Keratinocyte (primary cell): ENCODE measurements at regions not wholly inside any gene's neighbourhood (a gene's known extent, or its start where the extent isn't known, plus 50 kb on each side); places are given as distances from the start of the nearest gene placed in this dataset.

Experiments
- DNase-seq: peaks from one replicate; pipeline ENCODE4 v3.0.0-alpha.2; 2011; ENCODE audit warnings: low read depth, missing footprints, low spot score
- FAIRE-seq: peaks from 2 replicates; lab custom pipeline; 2011; peaks lifted over from hg19 to GRCh38; lab: Jason Lieb, UNC
- H2AFZ ChIP-seq: 2 replicates; pipeline ENCODE4 v1.6.0; 2012; ENCODE audit warnings: low read length, control low read depth, inconsistent platforms; ENCODE audit not compliant: control insufficient read depth
- H3K27ac ChIP-seq: 2 replicates; pipeline ENCODE4 v1.5.1; 2011; ENCODE audit warnings: low read length; ENCODE audit not compliant: control insufficient read depth, insufficient read depth
- H3K27me3 ChIP-seq: 3 replicates; pipeline ENCODE4 v1.6.0; 2011; ENCODE audit warnings: low read length; ENCODE audit not compliant: control insufficient read depth, insufficient read depth; ENCODE audit errors: extremely low read depth
- H3K36me3 ChIP-seq, 2 experiments: 2 replicates in 1 of 2; 3 replicates in 1 of 2; pipeline ENCODE4 v1.5.1; 2011; ENCODE audit warnings: low read length in 2 of 2, mild to moderate bottlenecking in 1 of 2; ENCODE audit not compliant: control insufficient read depth in 2 of 2, insufficient read depth in 2 of 2; ENCODE audit errors: extremely low read depth in 1 of 2
- H3K4me1 ChIP-seq: 3 replicates; pipeline ENCODE4 v1.5.1; 2011; ENCODE audit warnings: low read length; ENCODE audit not compliant: control insufficient read depth, insufficient read depth; ENCODE audit errors: extremely low read depth
- H3K4me2 ChIP-seq: 3 replicates; pipeline ENCODE4 v1.6.0; 2011; ENCODE audit warnings: low read depth, low read length; ENCODE audit not compliant: control insufficient read depth, insufficient read depth; ENCODE audit errors: extremely low read depth
- H3K4me3 ChIP-seq, 3 experiments: fragments of 200-600 bp in 1 of 3; sonication (generic) in 1 of 3; 2 replicates in 2 of 3; 3 replicates in 1 of 3; pipeline ENCODE4 v1.5.1; 2011 to 2016; ENCODE audit warnings: low read length in 3 of 3, mild to moderate bottlenecking in 3 of 3, control low read depth in 2 of 3, inconsistent platforms in 1 of 3, low read depth in 1 of 3, mixed read lengths in 1 of 3, mixed run types in 1 of 3, moderate library complexity in 1 of 3; ENCODE audit not compliant: control insufficient read depth in 2 of 3, insufficient read depth in 2 of 3; ENCODE audit errors: extremely low read depth in 1 of 3
- H3K79me2 ChIP-seq: 2 replicates; pipeline ENCODE4 v1.6.0; 2012; ENCODE audit warnings: low read length; ENCODE audit not compliant: control insufficient read depth, insufficient read depth
- H3K9ac ChIP-seq: 3 replicates; pipeline ENCODE4 v1.6.0; 2011; ENCODE audit warnings: low read length; ENCODE audit not compliant: control insufficient read depth, insufficient read depth; ENCODE audit errors: extremely low read depth
- H3K9me1 ChIP-seq: 3 replicates; pipeline ENCODE4 v1.6.0; 2011; ENCODE audit warnings: low read length; ENCODE audit not compliant: control insufficient read depth, insufficient read depth; ENCODE audit errors: extremely low read depth
- H3K9me3 ChIP-seq: 2 replicates; pipeline ENCODE4 v1.5.1; 2012; ENCODE audit warnings: low read depth, low read length; ENCODE audit not compliant: control insufficient read depth
- H4K20me1 ChIP-seq: 3 replicates; pipeline ENCODE4 v1.6.0; 2011; ENCODE audit warnings: low read length; ENCODE audit not compliant: control insufficient read depth, insufficient read depth; ENCODE audit errors: extremely low read depth
- CTCF ChIP-seq, 3 experiments: IDR thresholded peaks in 1 of 3; conservative IDR thresholded peaks in 1 of 3; optimal IDR thresholded peaks in 1 of 3; 2 replicates in 2 of 3; 3 replicates in 1 of 3; pipeline versions ENCODE3 to v1.5.1; 2011; ENCODE audit warnings: low read length in 3 of 3, mild to moderate bottlenecking in 3 of 3, moderate library complexity in 2 of 3, control low read depth in 1 of 3, inconsistent platforms in 1 of 3; ENCODE audit not compliant: insufficient read depth in 2 of 3; ENCODE audit errors: extremely low read depth in 1 of 3
- EZH2 ChIP-seq: IDR thresholded peaks from one replicate; pipeline ENCODE4 v1.6.1; 2012; ENCODE audit warnings: inconsistent platforms, mild to moderate bottlenecking, low read length, moderate library complexity
- dilution Hi-C: fragments of 300-500 bp; cut with MboI; formaldehyde crosslinking; loops from one replicate; pipeline ENCODE4 v1.7.0; 2020; ENCODE audit warnings: low sequenced_read_pairs; ENCODE audit not compliant: extremely low pct_ligation_motif_present

DNA sequence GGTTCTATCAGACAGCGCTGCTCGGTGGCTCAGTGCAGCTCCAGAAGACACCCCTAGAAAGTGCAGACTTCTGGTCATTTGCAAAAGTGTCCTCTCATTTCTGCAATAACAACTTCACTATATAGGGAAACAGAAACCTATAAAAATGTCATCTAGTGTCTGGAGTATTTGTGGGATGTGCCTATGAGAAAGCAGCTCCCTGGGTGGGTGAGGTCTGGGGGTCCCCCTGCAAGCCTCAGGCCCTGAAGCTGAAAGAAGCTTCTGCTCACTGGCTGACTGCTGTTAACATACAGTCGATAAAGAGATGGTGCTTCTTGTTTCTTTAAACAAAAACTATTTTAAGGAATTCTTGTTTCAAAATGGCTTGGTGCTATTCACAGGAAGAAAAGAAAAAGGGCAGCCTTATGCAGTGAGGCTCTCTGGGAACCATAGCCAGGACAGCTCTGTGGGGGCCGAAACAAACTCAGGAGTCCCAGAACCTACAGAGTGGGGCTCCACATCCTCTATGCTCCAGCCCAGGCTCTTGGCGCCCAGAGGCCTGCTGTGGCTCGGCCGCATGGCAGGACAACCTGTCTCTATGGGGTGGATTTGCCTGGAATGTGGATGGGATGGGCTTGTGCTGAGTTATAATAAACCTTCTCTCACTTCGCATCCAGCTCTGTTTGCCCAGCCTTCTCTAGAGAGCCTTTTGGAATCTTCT lies 109.7 kb downstream of the BANF2 start:
- no peaks in the 10 kb centered on the region for H3K4me1 ChIP-seq
- H4K20me1 ChIP-seq: no peaks in the 10 kb centered on the region
- H3K9me3 ChIP-seq: no peaks in the 10 kb centered on the region
- H3K27me3 ChIP-seq: no peaks in the 10 kb centered on the region
- H3K9ac ChIP-seq: no peak overlapping the region
- H3K4me3 ChIP-seq: no peak overlapping the region
- H3K36me3 ChIP-seq: no peaks in the 10 kb centered on the region
- H3K4me2 ChIP-seq: no peak overlapping the region
- H3K79me2 ChIP-seq: no peaks in the 10 kb centered on the region
- FAIRE-seq: no peak
- no peak overlapping the region for H3K27ac ChIP-seq
- dilution Hi-C loops: no loop called here
- no peak overlapping the region for H2AFZ ChIP-seq
- H3K9me1 ChIP-seq: no peaks in the 10 kb centered on the region
- TF ChIP-seq CTCF (optimal IDR thresholded peaks at IDR 0.05 in 1 of 3, IDR thresholded peaks at IDR 0.05 in 1 of 3, conservative IDR thresholded peaks at IDR 0.05 in 1 of 3; ENCODE audit: extremely low read depth in 1 of 3, insufficient read depth in 2 of 3, low read length in 3 of 3) (no peak), EZH2 (no peak)
- DNase-seq: no peak

DNA sequence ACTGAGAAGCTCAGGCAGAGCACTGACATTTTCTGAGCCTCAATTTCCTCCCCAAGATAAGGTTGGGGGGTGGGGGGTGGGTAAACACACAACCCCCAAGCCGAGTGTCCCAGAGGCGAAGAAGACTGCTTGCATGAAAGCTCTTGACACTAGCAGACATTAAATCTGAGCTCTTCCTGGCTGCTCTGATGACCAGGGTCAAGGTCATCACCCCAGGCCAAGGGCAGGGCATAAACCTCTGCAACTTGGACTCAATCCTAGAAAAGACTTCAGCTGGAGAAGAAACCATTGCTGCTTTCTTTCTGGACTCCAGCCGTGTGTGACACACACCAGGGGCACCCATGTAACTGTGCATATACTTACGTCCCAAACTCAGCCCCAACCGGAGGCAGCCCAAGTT lies 109.0 kb downstream of the BANF2 start:
- dilution Hi-C loops: no loop called here
- Histone ChIP-seq H3K36me3 (no peaks in the 10 kb centered on the region), H3K79me2 (no peaks in the 10 kb centered on the region), H3K27ac (no peak overlapping the region), H3K4me1 (no peaks in the 10 kb centered on the region), H2AFZ (no peak overlapping the region), H3K27me3 (no peaks in the 10 kb centered on the region), H3K4me3 (no peak overlapping the region), H4K20me1 (no peaks in the 10 kb centered on the region), H3K9me1 (no peaks in the 10 kb centered on the region), H3K9me3 (no peaks in the 10 kb centered on the region), H3K4me2 (no peak overlapping the region), H3K9ac (no peak overlapping the region)
- FAIRE-seq (no peak), DNase-seq (no peak)
- TF ChIP-seq EZH2: no peak
- no peak for TF ChIP-seq CTCF (optimal IDR thresholded peaks at IDR 0.05 in 1 of 3, IDR thresholded peaks at IDR 0.05 in 1 of 3, conservative IDR thresholded peaks at IDR 0.05 in 1 of 3; ENCODE audit: extremely low read depth in 1 of 3, insufficient read depth in 2 of 3, low read length in 3 of 3)
